GM12878 (cell line): ENCODE measurements at regions not wholly inside any gene's neighbourhood (a gene's known extent, or its start where the extent isn't known, plus 50 kb on each side); places are given as distances from the start of the nearest gene placed in this dataset.

Source experiments
- ATAC-seq: fragments of 200-7000 bp; cut with Tn5 transposase; 3 replicates; pipeline ENCODE4 v1.9.1; 2020; ENCODE audit warnings: mild to moderate bottlenecking, moderate library complexity
- BruUV-seq: library from RNA; stranded (reverse); fragments of 400-500 nt; replicated peaks from 2 replicates; lab custom pipeline; 2021; lab: Mats Ljungman, UMichigan
- CTCF ChIA-PET: fragments of 300-600 bp; sonication (Branson Sonifier 250); formaldehyde crosslinking; extraction: SDS; loops from one replicate; lab custom pipeline; 2021; ENCODE audit warnings: inconsistent platforms; lab: Yijun Ruan, JAX
- POLR2A ChIA-PET: fragments of 350-600 bp; formaldehyde crosslinking; extraction: SDS; loops from one replicate; lab custom pipeline; 2021; ENCODE audit warnings: inconsistent platforms; lab: Charles Lee
- RAD21 ChIA-PET: fragments of 300-600 bp; sonication (Branson Sonifier 250); formaldehyde crosslinking; loops from one replicate; lab custom pipeline; 2023; ENCODE audit warnings: antibody characterized with exemption; ENCODE audit not compliant: unreplicated experiment; lab: Charles Lee
- SMC1A ChIA-PET: fragments of 300-600 bp; sonication (Branson Sonifier 250); formaldehyde crosslinking; loops from one replicate; lab custom pipeline; 2023; ENCODE audit not compliant: unreplicated experiment, uncharacterized antibody; lab: Charles Lee
- DNase-seq: peaks from one replicate; pipeline ENCODE4 v3.0.0-alpha.2; 2011; ENCODE audit warnings: low read depth, low spot score
- FAIRE-seq: peaks from 3 replicates; lab custom pipeline; 2011; peaks lifted over from hg19 to GRCh38; lab: Jason Lieb, UNC
- H2AFZ ChIP-seq: 2 replicates; pipeline ENCODE4 v1.6.0; 2011; ENCODE audit warnings: low read depth, low read length, control low read depth; ENCODE audit not compliant: control insufficient read depth
- H3K27ac ChIP-seq: 2 replicates; pipeline ENCODE4 v1.5.1; 2011; ENCODE audit warnings: control low read depth; ENCODE audit not compliant: control insufficient read depth, insufficient read depth
- H3K27me3 ChIP-seq, 2 experiments: replicated peaks in 1 of 2; 2 replicates each; pipeline versions ENCODE4 v1.6.0 to v1.6.1; 2011; ENCODE audit warnings: low read length in 1 of 2; ENCODE audit not compliant: control insufficient read depth in 2 of 2, insufficient read depth in 2 of 2
- H3K36me3 ChIP-seq, 2 experiments: 2 replicates each; pipeline ENCODE4 v1.5.1; 2011; ENCODE audit warnings: low read length in 1 of 2; ENCODE audit not compliant: control insufficient read depth in 2 of 2, insufficient read depth in 2 of 2
- H3K4me1 ChIP-seq: 2 replicates; pipeline ENCODE4 v1.6.1; 2011; ENCODE audit warnings: mild to moderate bottlenecking, low read length, moderate library complexity, mixed read lengths; ENCODE audit not compliant: control insufficient read depth, insufficient read depth
- H3K4me2 ChIP-seq: 2 replicates; pipeline ENCODE4 v1.6.0; 2011; ENCODE audit warnings: control low read depth; ENCODE audit not compliant: control insufficient read depth, insufficient read depth
- H3K4me3 ChIP-seq: fragments of 200-600 bp; sonication (generic); 2 replicates; pipeline ENCODE4 v1.5.1; 2016
- H3K79me2 ChIP-seq: 2 replicates; pipeline ENCODE4 v1.6.0; 2011; ENCODE audit warnings: low read length; ENCODE audit not compliant: control insufficient read depth, insufficient read depth
- H3K9ac ChIP-seq: 2 replicates; pipeline ENCODE4 v1.8.0; 2011; ENCODE audit warnings: low read length, control low read depth, mixed read lengths; ENCODE audit not compliant: control insufficient read depth, insufficient read depth
- H3K9me3 ChIP-seq: replicated peaks from 3 replicates; pipeline ENCODE4 v1.5.1; 2011; ENCODE audit warnings: mild to moderate bottlenecking, low read length; ENCODE audit not compliant: control insufficient read depth, insufficient read depth
- H4K20me1 ChIP-seq: 2 replicates; pipeline ENCODE4 v1.6.0; 2011; ENCODE audit not compliant: control insufficient read depth, insufficient read depth
- KDM1A ChIP-seq: fragments of 200-600 bp; sonication (generic); IDR thresholded peaks from 2 replicates; pipeline ENCODE4 v1.6.1; 2016; ENCODE audit warnings: borderline replicate concordance
- RAD51 ChIP-seq: fragments of 450-650 bp; IDR thresholded peaks from 2 replicates; pipeline ENCODE4 v1.6.1; 2016; ENCODE audit warnings: moderate library complexity, mild to moderate bottlenecking, inconsistent platforms
- SPI1 ChIP-seq: IDR thresholded peaks from 2 replicates; pipeline ENCODE4 v1.6.1; 2011; ENCODE audit warnings: low read depth, mild to moderate bottlenecking, low read length, moderate library complexity, borderline replicate concordance; ENCODE audit not compliant: insufficient read depth
- TCF7 ChIP-seq: IDR thresholded peaks from 2 replicates; pipeline ENCODE4 v1.6.1; 2014; ENCODE audit warnings: antibody characterized with exemption, borderline replicate concordance
- WGBS: methylation state at CpG from one replicate; pipeline ENCODE4 v1.1.6; 2016; ENCODE audit warnings: low lambda C conversion rate; ENCODE audit not compliant: insufficient replicate concordance, insufficient coverage; ENCODE audit errors: missing lambda C conversion rate; 5-methylcytosine and 5-hydroxymethylcytosine counted together
- in situ Hi-C: fragments of 300-500 bp; cut with MboI; formaldehyde crosslinking; loops from 9 replicates; pipeline ENCODE4 v1.14.3; 2018; ENCODE audit warnings: mixed read lengths
- intact Hi-C: fragments of 100-400 bp; cut with micrococcal nuclease; formaldehyde crosslinking; loops from one replicate; pipeline ENCODE4 v1.14.2; 2022; ENCODE audit not compliant: unreplicated experiment
- TF ChIP-seq, protein P1 (sequence below): fragments of 450-650 bp; IDR thresholded peaks from 2 replicates; pipeline ENCODE4 v1.6.1; 2018; ENCODE audit warnings: borderline replicate concordance, mild to moderate bottlenecking; ENCODE audit not compliant: partially characterized antibody
- TF ChIP-seq, protein P2 (sequence below): IDR thresholded peaks from 2 replicates; pipeline ENCODE4 v1.6.1; 2012; ENCODE audit warnings: low read length, inconsistent platforms
- TF ChIP-seq, protein P3 (sequence below): fragments of 450-650 bp; IDR thresholded peaks from 2 replicates; pipeline ENCODE4 v1.6.1; 2017; ENCODE audit warnings: antibody characterized with exemption, mild to moderate bottlenecking, moderate library complexity

DNA sequence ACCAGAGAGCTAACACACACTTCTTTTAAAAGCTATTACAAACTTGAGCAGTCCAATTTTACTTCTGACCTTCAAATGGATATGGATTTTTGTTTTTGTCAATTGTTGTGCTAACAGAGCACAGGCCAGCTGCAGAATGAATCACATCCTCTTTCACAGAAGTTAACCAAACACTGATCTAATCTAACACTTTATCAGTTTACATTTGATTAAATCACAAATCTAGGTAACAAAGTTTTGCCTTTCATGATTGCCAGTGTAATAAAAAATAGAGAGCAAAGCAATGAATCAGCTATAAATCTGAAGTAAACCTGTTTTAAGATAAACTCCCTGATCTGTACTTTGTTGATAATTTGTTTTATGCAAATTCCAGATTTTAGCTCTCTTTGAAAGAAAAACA, 273.1 kb upstream of the RGS6 start:
- Histone ChIP-seq H3K4me1 (peaks cover 3% of the 10 kb centered on the region; the same call in 1 of the 2 replicates), H3K36me3 (peaks cover 2 to 20% of the 10 kb centered on the region in 2 experiments; a peak in 3 of 4 replicates), H4K20me1 (no peaks in the 10 kb centered on the region), H3K27ac (no peak overlapping the region), H3K27me3 (no peaks in the 10 kb centered on the region)
- ChIA-PET RAD21 (interaction anchor here (1.0 to 1.6 kb wide), 11 partner anchors 9 to 335 kb away, joined by 3 to 7 read pairs (median 3); no protein-coding TSS in a partner anchor), CTCF (interaction anchor here (0.5 to 1.7 kb wide), 8 partner anchors 12 to 261 kb away, joined by 3 to 4 read pairs (median 3); no protein-coding TSS in a partner anchor), SMC1A (interaction anchor here (0.8 to 2.1 kb wide), 20 partner anchors 9 to 334 kb away, joined by 3 to 8 read pairs (median 3); no protein-coding TSS in a partner anchor)
- peak; percentile 69 for ATAC-seq
- no peak for DNase-seq
- TF ChIP-seq RAD51 (no peak), SPI1 (peak; percentile 53; the same call in 1 of the 2 replicates)
- TF ChIP-seq, protein P1, sequence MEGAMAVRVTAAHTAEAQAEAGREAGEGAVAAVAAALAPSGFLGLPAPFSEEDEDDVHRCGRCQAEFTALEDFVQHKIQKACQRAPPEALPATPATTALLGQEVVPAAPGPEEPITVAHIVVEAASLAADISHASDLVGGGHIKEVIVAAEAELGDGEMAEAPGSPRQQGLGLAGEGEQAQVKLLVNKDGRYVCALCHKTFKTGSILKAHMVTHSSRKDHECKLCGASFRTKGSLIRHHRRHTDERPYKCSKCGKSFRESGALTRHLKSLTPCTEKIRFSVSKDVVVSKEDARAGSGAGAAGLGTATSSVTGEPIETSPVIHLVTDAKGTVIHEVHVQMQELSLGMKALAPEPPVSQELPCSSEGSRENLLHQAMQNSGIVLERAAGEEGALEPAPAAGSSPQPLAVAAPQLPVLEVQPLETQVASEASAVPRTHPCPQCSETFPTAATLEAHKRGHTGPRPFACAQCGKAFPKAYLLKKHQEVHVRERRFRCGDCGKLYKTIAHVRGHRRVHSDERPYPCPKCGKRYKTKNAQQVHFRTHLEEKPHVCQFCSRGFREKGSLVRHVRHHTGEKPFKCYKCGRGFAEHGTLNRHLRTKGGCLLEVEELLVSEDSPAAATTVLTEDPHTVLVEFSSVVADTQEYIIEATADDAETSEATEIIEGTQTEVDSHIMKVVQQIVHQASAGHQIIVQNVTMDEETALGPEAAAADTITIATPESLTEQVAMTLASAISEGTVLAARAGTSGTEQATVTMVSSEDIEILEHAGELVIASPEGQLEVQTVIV = no peak
- TF ChIP-seq, all 136 proteins: peak for 1
- BruUV-seq = no TSS peak
- no peak for FAIRE-seq
- no peak overlapping the region for H3K9ac ChIP-seq
- H3K4me2 ChIP-seq = no peak overlapping the region
- in situ Hi-C loops = no loop called here
- no peak overlapping the region for H2AFZ ChIP-seq
- H3K79me2 ChIP-seq = no peaks in the 10 kb centered on the region
- H3K4me3 ChIP-seq = no peak overlapping the region
- POLR2A ChIA-PET = no interaction called here
- no peaks in the 10 kb centered on the region for H3K9me3 ChIP-seq
- intact Hi-C loops = no loop called here

DNA sequence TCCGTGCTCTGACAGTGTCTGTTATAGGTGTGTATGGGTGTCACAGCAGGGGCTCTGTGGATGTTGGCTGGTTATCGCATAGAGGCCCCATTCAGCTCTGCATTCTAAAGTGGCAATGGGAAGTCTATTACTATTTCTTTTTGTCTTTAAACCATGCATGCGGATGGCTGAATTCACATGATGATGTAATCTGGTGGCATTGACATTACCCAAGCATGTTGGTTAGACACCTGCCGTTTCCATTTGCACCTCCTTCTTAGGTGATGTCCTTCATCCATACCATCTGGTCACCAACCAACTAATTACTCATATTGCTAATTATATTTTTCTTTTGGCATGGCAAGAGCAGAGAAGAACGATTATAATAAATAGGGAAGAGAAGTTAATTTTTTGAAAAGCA, 270.8 kb upstream of the RGS6 start:
- H3K79me2 ChIP-seq = no peaks in the 10 kb centered on the region
- 96% methylated on average over 5 of the region's 5 CpGs for WGBS
- in situ Hi-C loops (no loop called here), intact Hi-C loops (loop anchor here (10.0 kb wide), 1 partner anchor 337 kb away; the partner anchor contains the start of gene SIPA1L1)
- no peak overlapping the region for H3K4me2 ChIP-seq
- no peak overlapping the region for H3K27ac ChIP-seq
- ATAC-seq (no peak), FAIRE-seq (no peak), DNase-seq (no peak)
- peaks cover 3% of the 10 kb centered on the region; the same call in 1 of the 2 replicates for H3K4me1 ChIP-seq
- no peaks in the 10 kb centered on the region for H3K27me3 ChIP-seq
- peaks cover 2 to 20% of the 10 kb centered on the region in 2 experiments; a peak in 3 of 4 replicates for H3K36me3 ChIP-seq
- no peak overlapping the region for H2AFZ ChIP-seq
- no peak overlapping the region for H3K4me3 ChIP-seq
- no peaks in the 10 kb centered on the region for H4K20me1 ChIP-seq
- ChIA-PET POLR2A (interaction anchor here (1.5 kb wide), 1 partner anchor 11 kb away, joined by 3 read pairs; no protein-coding TSS in a partner anchor), SMC1A (interaction anchor here (1.0 to 1.7 kb wide), 4 partner anchors 8 to 68 kb away, joined by 3 to 7 read pairs (median 3); no protein-coding TSS in a partner anchor), RAD21 (no interaction called here), CTCF (interaction anchor here (0.9 kb wide), 1 partner anchor 8 kb away, joined by 4 read pairs; no protein-coding TSS in a partner anchor)
- H3K9me3 ChIP-seq = no peaks in the 10 kb centered on the region
- no peak overlapping the region for H3K9ac ChIP-seq
- no TSS peak for BruUV-seq
- TF ChIP-seq, protein P2, sequence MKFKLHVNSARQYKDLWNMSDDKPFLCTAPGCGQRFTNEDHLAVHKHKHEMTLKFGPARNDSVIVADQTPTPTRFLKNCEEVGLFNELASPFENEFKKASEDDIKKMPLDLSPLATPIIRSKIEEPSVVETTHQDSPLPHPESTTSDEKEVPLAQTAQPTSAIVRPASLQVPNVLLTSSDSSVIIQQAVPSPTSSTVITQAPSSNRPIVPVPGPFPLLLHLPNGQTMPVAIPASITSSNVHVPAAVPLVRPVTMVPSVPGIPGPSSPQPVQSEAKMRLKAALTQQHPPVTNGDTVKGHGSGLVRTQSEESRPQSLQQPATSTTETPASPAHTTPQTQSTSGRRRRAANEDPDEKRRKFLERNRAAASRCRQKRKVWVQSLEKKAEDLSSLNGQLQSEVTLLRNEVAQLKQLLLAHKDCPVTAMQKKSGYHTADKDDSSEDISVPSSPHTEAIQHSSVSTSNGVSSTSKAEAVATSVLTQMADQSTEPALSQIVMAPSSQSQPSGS = no peak
- TF ChIP-seq, protein P3, sequence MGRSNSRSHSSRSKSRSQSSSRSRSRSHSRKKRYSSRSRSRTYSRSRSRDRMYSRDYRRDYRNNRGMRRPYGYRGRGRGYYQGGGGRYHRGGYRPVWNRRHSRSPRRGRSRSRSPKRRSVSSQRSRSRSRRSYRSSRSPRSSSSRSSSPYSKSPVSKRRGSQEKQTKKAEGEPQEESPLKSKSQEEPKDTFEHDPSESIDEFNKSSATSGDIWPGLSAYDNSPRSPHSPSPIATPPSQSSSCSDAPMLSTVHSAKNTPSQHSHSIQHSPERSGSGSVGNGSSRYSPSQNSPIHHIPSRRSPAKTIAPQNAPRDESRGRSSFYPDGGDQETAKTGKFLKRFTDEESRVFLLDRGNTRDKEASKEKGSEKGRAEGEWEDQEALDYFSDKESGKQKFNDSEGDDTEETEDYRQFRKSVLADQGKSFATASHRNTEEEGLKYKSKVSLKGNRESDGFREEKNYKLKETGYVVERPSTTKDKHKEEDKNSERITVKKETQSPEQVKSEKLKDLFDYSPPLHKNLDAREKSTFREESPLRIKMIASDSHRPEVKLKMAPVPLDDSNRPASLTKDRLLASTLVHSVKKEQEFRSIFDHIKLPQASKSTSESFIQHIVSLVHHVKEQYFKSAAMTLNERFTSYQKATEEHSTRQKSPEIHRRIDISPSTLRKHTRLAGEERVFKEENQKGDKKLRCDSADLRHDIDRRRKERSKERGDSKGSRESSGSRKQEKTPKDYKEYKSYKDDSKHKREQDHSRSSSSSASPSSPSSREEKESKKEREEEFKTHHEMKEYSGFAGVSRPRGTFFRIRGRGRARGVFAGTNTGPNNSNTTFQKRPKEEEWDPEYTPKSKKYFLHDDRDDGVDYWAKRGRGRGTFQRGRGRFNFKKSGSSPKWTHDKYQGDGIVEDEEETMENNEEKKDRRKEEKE = no peak
- TF ChIP-seq KDM1A (no peak), TCF7 (no peak)
